ENCODE measurements at regions not wholly inside any gene's neighbourhood (a gene's known extent, or its start where the extent isn't known, plus 50 kb on each side); places are given as distances from the start of the nearest gene placed in this dataset.

DNA sequence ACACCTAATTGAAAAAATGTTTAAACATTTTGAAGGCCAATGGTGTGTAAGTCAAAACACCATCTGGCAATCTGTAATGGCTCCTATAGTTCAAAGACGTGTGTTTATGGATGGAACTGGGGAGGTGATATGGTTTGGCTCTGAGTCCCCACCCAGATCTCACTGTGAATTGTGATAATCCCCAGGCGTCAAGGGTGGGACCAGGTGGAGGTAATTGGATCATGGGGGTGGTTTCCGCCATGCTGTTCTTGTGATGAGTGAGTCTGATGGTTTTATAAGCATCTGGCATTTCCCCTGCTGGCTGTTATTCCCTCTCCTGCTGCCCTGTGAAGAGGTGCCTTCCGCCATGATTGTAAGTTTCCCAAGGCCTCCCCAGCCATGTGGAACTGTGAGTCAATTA lies 52.2 kb downstream of the ADRA2C start:
- DNase-seq = no peak
- no peak for ATAC-seq (ENCODE audit: poor library complexity)
- intact Hi-C loops (cut with DNase I) = no loop called here

DNA sequence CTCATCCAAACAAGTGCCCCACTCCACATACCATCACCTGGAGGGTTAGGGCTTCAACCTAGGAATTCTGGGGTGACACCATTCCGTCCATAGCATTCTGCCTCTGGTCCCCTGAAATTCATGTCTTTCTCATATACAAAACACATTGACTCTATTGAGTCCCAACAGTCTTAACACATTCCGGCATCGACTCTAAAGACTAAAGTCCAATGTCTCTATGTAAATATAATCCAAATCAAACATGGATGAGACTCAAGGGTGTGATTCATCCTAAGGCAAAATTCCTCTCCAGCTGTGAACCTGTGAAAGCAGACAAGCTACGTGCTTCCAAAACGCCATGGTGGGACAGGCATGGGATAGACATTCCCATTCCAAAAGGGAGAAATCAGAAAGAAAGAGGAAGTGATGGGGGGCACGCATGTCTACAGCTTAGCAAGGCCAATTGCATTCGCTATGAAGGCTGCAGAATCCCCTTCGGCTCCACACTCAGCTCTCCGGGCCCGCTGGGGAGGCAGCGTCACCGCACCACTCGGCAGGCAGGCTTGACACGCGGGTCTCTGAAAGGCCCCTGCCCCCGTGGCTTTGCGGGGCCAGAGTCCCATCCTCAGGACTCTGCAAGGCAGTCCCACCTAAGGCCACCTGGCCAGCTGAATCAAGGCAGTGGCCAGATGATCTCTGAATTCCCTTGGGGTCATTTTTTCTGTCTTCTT lies 53.2 kb downstream of the ADRA2C start:
- intact Hi-C loops (cut with DNase I) = no loop called here
- ATAC-seq (ENCODE audit: poor library complexity) (no peak), DNase-seq (peak; percentile 6)

- peak; percentile 27 for DNase-seq
Observed at GRCh38 chr4:3820016-3820805, 54.0 kb downstream of the ADRA2C start.

DNA sequence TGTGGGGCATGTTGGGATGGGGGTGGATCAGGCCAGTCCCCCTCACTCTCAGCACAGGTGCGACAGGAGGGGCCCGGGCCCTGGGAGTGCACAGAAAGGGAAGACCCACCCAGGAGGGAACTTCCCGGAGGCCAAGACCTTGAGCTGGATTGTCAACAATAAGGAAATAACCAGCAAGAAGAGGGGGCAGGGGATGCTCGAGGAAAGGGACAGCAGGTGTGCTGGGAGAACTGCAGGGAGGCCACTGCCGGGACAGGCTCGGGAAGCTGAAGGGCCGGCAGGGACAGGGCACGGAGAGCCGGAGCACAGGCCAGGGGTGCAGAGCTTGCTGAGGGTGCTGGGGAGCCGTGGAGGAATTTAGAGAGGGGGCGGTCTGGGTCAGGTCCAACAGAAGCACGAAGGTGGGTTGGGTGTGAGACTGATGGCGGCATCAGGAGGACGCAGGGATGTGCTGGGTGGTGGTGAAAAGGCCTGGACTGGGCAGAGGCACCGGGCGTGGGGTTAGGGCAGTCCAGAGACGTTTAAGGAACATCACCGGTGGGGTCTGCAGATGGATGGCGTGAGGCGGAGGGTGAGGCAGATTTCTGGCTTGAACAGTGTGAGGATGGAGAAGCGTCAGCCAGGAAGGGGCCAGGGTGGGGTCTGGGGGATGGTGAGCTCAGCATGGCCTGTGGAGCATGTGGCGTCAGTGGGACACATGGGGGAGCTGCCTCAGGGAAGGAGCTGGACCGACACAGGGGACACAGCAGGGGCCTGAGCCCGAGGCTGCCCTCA lies 54.8 kb downstream of the ADRA2C start:
- DNase-seq (no peak), ATAC-seq (ENCODE audit: poor library complexity) (no peak)
- intact Hi-C loops (cut with DNase I) = no loop called here

More at GRCh38 chr4:3820016-3820805, 54.0 kb downstream of the ADRA2C start:
- no peak for ATAC-seq (ENCODE audit: poor library complexity)
- intact Hi-C loops (cut with DNase I) = no loop called here

- ATAC-seq (ENCODE audit: poor library complexity) (no peak), DNase-seq (peak; percentile 18)
- intact Hi-C loops (cut with DNase I) = no loop called here
Observed at GRCh38 chr4:3821580-3822229, 55.5 kb downstream of the ADRA2C start.

GRCh38 chr4:3822230-3822947 lies 56.2 kb downstream of the ADRA2C start:
- ATAC-seq (ENCODE audit: poor library complexity) (no peak), DNase-seq (peak; percentile 19)
- intact Hi-C loops (cut with DNase I) = no loop called here

- ATAC-seq (ENCODE audit: poor library complexity) (no peak), DNase-seq (peak; percentile 30)
- intact Hi-C loops (cut with DNase I) = no loop called here
Observed at GRCh38 chr4:3823496-3824341, 57.5 kb downstream of the ADRA2C start.

GRCh38 chr4:3824521-3825270 lies 58.5 kb downstream of the ADRA2C start:
- intact Hi-C loops (cut with DNase I) = no loop called here
- peak; percentile 31 for DNase-seq
- no peak for ATAC-seq (ENCODE audit: poor library complexity)

- ATAC-seq (ENCODE audit: poor library complexity) = no peak
- intact Hi-C loops (cut with DNase I) = no loop called here
- peak; percentile 4 for DNase-seq
Observed at GRCh38 chr4:3825530-3825929, 59.3 kb downstream of the ADRA2C start.

- ATAC-seq (ENCODE audit: poor library complexity) (no peak), DNase-seq (peak; percentile 17)
- intact Hi-C loops (cut with DNase I) = no loop called here
Observed at GRCh38 chr4:3826247-3827172, 60.3 kb downstream of the ADRA2C start.

- DNase-seq (peak; percentile 94), ATAC-seq (ENCODE audit: poor library complexity) (peak; percentile 97)
- intact Hi-C loops (cut with DNase I) = no loop called here
Observed at GRCh38 chr4:3827616-3828492, 61.7 kb downstream of the ADRA2C start.

GRCh38 chr4:3828546-3828945 lies 62.4 kb downstream of the ADRA2C start:
- ATAC-seq (ENCODE audit: poor library complexity) (no peak), DNase-seq (peak; percentile 7)
- intact Hi-C loops (cut with DNase I) = no loop called here

- no peak for ATAC-seq (ENCODE audit: poor library complexity)
- peak; percentile 10 for DNase-seq
- intact Hi-C loops (cut with DNase I) = no loop called here
Observed at GRCh38 chr4:3829211-3829955, 63.2 kb downstream of the ADRA2C start.
